HG02981 (cell line): ENCODE measurements at regions not wholly inside any gene's neighbourhood (a gene's known extent, or its start where the extent isn't known, plus 50 kb on each side); places are given as distances from the start of the nearest gene placed in this dataset.
"Not testable (repeated sequence)": the region's sequence is repeated elsewhere in the genome, so short reads cannot be mapped to it uniquely, and the experiment has no call there.

Experiments used
- ATAC-seq: cut with Tn5 transposase; IDR thresholded peaks from one replicate; pipeline ENCODE4 v1.9.1; 2021; ENCODE audit warnings: mild to moderate bottlenecking, moderate library complexity; ENCODE audit not compliant: unreplicated experiment

- no peak for ATAC-seq
Observed at GRCh38 chr11:38060920-38061319, 1462.9 kb upstream of the RAG2 start.

DNA sequence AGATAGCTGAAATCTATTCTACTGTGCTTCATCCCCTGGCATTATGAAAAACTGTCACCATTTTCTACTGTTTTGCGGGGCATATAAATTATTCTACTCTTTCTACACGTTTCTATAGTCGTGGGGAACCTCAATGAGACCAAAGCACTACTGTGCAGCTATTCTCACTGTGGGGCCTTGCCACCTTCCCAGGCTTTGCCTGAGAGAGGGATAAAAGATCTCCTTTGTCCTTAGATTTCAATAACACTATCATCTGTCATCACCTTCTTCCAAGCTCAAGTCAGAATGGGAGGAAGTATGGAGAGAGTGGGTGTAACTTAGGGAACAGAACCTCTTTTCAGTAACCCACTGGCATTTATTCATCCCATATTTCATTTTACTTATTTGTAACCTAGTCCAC, 1462.1 kb upstream of the RAG2 start:
- ATAC-seq: no peak

DNA sequence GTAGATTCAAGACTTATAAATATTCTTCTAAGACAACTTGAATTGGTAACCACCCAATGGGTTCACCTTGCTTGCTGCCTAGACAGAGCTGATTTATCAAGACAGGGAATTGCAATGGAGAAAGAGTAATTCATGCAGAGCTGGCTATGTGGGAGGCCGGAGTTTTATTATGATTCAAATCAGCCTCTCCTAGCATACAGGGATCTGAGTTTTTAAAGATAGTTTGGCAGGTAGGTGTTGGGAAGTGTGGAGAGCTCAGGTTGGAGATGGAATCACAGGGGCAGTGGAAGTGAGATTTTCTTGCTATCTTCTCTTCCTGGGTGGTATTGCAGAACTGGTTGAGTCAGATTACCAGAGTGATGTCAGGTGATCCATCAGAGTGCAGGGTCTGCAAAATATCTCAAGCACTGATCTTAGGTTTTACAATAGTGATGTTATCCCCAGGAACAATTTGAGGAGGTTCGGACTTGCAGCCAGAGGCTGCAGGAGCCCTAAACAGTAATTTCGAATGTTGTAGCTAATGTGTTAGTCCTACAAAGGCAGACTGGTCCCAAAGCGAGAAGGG, 1448.6 kb upstream of the RAG2 start:
- ATAC-seq: no peak

- no peak for ATAC-seq
Observed at GRCh38 chr11:38043060-38043459, 1445.0 kb upstream of the RAG2 start.

DNA sequence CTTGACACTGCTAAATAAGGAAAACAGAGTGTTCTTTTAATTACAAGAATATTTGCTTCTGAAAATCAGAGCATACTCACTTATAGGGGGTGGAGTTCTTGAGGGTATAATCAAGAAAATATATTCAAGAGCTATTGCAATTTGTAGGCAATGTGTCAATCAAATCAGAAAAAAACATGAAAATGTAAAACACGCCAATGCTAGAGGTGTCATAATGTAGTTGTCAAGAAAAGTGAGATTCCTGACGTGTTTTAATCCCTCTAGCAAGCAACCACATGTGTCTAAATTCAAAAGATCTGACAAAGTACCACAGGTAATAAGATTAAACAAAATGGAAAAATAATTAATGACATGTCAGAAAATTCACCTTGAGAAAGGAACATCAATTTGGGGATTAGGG, 1440.7 kb upstream of the RAG2 start:
- no peak for ATAC-seq

- ATAC-seq: no peak
Observed at GRCh38 chr11:38019072-38019775, 1421.2 kb upstream of the RAG2 start.

- ATAC-seq: no peak
Observed at GRCh38 chr11:38014405-38014804, 1416.4 kb upstream of the RAG2 start.

DNA sequence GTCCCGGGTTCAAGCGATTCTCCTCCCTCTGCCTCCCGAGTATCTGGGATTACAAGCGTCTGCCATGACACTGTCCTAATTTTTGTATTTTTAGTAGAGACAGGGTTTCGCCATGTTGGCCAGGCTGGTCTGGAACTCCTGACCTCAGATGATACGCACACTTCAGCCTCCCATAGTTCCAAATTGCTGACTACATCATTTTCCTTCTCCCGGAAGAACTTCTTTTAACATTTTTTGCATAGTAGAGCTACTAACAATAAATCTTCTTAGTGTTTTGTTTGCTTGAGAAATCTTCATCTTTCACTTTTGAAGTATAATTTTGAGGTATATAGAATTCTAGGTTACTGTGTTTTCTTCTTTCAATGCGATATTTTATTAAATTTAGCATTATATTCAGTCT, 1415.1 kb upstream of the RAG2 start:
- ATAC-seq: no peak

- ATAC-seq: no peak
Observed at GRCh38 chr11:38011496-38011895, 1413.5 kb upstream of the RAG2 start.

- ATAC-seq: no peak
Observed at GRCh38 chr11:38009932-38010331, 1411.9 kb upstream of the RAG2 start.

DNA sequence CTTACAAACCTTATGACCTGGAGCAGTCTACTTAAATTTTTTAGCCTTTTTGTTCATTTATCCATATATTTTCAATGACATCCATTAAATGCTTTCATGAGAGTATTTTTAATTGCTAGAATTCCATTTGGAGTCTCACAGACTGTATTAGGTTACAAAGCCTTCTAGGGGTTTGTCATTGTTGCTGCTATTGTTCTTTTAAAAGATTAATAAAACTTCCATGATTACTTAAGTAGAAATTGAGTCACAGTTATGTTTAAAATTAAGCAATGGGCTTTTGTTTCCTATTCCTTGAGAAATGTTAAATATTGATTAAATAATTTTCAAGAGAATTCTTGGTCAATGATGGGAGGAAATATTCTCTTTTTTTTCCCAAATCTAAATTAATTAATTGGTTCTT, 1408.4 kb upstream of the RAG2 start:
- ATAC-seq: no peak

DNA sequence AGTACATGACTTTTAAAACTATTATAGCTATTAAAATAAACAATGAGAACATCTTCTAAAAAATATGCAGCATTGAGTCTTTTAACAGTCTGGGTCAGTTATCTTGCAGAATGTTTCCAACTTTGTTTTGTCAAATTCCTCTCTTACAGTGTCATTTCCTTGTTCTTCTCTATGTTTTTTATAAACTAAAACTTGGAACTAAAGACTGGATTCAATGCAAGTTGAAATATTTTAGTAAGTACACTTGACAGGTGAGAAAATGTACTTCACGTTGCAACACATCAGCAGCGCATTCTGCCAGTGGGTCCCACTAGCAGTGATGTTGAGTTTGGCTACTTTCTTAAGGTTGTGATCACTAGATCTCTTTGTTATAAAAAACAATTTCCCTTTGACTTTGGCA, 1407.6 kb upstream of the RAG2 start:
- ATAC-seq: no peak

DNA sequence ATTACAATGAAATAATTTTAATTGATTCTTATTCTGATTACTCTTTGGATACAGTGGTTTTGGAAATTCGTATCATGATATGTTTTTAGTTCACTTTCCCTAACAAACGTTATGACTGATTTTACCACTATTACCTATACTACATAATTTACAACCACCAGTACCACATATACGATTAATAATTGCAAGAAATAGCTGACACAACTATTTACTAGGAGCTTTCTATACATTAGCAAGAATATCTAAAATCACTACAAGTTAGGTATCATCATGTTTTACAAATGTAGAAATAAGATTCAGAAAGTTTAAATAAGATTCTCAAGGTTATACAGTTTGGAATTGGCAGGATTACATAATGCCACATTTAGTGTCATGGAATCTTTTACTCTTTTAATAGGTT, 1401.1 kb upstream of the RAG2 start:
- no peak for ATAC-seq

DNA sequence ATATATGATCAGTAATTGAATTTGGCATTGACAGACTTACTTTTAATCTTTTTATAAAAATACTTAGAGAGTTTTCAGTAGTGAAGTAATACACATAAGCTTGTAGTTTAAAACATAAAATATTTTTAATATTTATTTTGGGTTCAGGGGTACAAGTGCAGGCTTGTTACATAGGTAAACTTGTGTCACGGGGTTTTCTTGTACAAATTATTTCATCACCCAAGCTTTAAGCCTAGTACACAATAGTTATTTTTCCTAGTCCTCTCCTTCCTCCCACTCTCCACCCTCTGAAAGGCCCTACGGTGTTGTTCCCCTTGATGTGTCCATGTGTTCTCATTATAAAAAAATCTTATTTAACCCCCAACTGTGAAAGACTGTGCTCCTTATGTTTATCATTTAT, 1397.8 kb upstream of the RAG2 start:
- ATAC-seq: no peak

DNA sequence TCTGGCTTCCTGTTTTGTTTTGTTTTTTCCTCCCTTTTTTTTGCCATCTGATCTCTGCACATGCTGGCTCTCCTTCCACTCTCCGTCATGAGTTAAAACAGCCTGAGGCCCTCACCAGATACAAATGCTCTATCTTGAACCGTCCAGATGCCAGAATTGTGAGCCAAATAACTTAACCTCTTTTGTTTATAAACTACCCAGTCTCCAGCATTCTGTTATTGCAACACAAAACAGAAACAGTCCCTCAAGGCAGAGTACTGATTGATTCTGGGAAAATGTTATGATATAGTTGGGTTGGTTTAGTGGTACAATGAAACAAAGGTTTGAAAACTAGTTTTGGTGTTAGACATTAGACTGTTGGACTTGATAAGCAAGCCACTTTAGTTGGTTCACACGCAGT, 1390.0 kb upstream of the RAG2 start:
- ATAC-seq: no peak

GRCh38 chr11:37984991-37985390, 1387.0 kb upstream of the RAG2 start:
- no peak for ATAC-seq

- no peak for ATAC-seq
Observed at GRCh38 chr11:37978647-37979046, 1380.6 kb upstream of the RAG2 start.

DNA sequence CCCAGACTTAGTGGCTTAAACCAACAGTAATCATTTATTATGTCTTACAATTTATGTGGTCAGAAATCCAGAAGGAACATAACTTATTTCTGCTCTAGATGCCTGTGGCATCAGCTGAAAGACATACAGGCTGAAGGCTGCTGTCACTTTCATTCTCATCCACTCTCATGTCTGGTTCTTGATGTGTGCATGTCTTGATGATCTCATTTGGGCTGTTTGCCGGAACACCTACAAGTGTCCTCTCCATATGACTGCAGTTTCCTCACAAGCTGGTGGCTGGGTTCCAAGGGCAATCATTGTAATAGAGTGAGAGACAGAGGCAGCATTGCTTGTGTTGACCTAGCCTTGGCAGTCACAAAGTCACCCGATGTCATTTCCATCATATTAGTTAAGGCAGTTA, 1375.9 kb upstream of the RAG2 start:
- ATAC-seq: no peak

GRCh38 chr11:37972691-37973090, 1374.7 kb upstream of the RAG2 start:
- ATAC-seq: no peak

DNA sequence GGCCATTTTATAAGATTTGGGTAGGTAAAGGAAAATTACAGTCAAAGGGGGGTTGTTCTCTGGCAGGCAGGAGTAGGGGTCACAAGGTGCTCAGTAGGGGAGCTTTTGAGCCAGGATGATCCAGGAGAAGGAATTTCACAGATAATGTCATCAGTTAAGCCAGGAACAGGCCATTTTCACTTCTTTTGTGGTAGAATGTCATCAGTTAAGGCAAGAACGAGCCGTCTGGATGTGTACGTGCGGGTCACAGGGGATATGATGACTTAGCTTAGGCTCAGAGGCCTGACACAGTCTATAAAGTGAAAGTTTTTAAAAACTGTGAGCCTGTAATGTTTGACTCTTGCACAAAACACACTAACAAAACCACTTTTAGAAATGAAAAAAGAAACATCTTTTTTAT, 1371.3 kb upstream of the RAG2 start:
- ATAC-seq: not testable (repeated sequence)

DNA sequence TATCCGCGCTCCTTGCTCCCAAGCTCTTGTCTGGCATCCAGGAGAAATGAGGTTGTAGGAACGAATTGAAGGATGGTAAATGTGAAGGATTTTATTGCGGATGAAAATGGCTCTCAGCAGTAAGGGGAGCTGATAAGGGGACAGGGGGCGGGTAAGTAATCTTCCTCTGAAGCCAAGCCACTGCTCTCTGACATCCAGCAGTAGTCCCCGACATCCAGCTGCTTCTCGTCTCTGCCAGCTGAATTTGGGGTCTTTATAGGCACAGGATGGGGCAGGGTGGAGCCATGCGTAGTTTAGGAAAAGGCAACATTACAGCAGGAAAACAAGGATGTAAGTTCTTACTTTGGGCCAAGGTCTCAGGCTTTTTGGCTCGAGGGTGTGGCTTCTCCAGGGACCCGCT, 1370.1 kb upstream of the RAG2 start:
- ATAC-seq: no peak

DNA sequence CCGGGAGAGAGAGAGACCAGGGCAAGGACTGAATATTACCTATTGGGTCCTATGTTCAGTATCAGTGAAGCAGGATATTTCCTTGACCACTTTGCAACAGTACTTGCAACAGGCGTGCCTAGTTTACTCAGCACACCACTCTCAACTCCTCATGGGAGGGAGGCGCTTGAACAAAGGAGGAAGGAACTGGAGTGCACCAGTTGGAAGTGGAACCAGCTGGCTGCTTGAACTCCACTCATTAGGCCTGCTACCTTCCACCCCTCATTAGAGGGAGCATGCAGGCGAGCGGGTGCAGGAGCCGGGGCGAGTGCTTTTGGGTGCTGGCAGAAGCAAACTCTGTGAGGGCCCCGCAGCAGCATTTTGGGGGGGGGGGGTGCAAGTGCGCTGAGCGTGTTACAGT, 1369.6 kb upstream of the RAG2 start:
- no peak for ATAC-seq

DNA sequence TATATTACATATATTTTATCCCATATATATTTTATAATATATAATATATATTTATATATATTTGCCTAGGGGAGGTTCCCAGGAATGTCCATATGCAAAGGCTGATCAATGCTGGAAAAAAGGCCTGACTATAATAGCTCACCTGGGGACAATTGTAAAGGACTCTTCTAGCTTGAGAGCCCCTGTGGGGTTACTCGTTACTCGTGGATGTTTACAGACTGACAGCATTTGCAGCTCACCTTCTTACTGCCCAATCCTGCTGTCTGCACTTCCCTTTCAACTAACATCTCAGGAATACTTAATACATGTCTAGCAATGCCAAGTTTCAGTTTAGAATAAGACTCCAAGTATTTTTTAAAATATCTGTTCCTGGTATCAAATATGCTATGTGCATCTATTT, 1365.4 kb upstream of the RAG2 start:
- no peak for ATAC-seq
